CD4-positive, CD25-positive, alpha-beta regulatory T cell (primary cell): ENCODE measurements at regions not wholly inside any gene's neighbourhood (a gene's known extent, or its start where the extent isn't known, plus 50 kb on each side); places are given as distances from the start of the nearest gene placed in this dataset.
"Not testable (repeated sequence)": the region's sequence is repeated elsewhere in the genome, so short reads cannot be mapped to it uniquely, and the experiment has no call there.

ENCODE experiments used
- ATAC-seq, 2 donors: fragments of 150-1000 bp; cut with Tn5 transposase; one replicate each; pipeline ENCODE4 v1.10.0; 2021; ENCODE audit warnings: low read depth in 2 of 2, moderate number of reproducible peaks in 2 of 2, moderate library complexity in 1 of 2
- DNase-seq, 3 donors: peaks; one replicate each; pipeline versions ENCODE4 v3.0.0 to v3.0.0-alpha.2; 2012 to 2022; ENCODE audit warnings: mixed read lengths in 1 of 3
- H3K27ac ChIP-seq: one replicate; pipeline ENCODE4 v1.7.0; 2013; ENCODE audit warnings: mild to moderate bottlenecking, low read length; ENCODE audit not compliant: insufficient read depth, poor library complexity, severe bottlenecking
- H3K27me3 ChIP-seq: one replicate; pipeline ENCODE4 v1.7.0; 2013; ENCODE audit warnings: low read length; ENCODE audit not compliant: control insufficient read depth, insufficient read depth
- H3K36me3 ChIP-seq: one replicate; pipeline ENCODE4 v1.7.0; 2013; ENCODE audit warnings: mild to moderate bottlenecking, low read length, moderate library complexity; ENCODE audit not compliant: control insufficient read depth, insufficient read depth
- H3K4me1 ChIP-seq: 2 replicates; pipeline ENCODE4 v1.7.0; 2013; ENCODE audit warnings: mild to moderate bottlenecking, low read length; ENCODE audit not compliant: insufficient read depth, control insufficient read depth, poor library complexity, severe bottlenecking
- H3K4me3 ChIP-seq: one replicate; pipeline ENCODE4 v1.7.0; 2013; ENCODE audit warnings: low read depth, mild to moderate bottlenecking, low read length, moderate library complexity
- H3K9me3 ChIP-seq, 2 experiments: 1 replicate in 1 of 2; 2 replicates in 1 of 2; pipeline ENCODE4 v1.7.0; 2013; ENCODE audit warnings: low read length in 2 of 2, mild to moderate bottlenecking in 1 of 2, moderate library complexity in 1 of 2; ENCODE audit not compliant: control insufficient read depth in 2 of 2
- H3K27ac Mint-ChIP-seq, 3 donors: one replicate each; pipeline ENCODE4 v1.8.0; 2020 to 2022; ENCODE audit warnings: mild to moderate bottlenecking in 3 of 3, mixed read lengths in 3 of 3, moderate library complexity in 2 of 3
- H3K27me3 Mint-ChIP-seq: one replicate; pipeline ENCODE4 v1.8.0; 2022; ENCODE audit warnings: mild to moderate bottlenecking, mixed read lengths
- H3K36me3 Mint-ChIP-seq: one replicate; pipeline ENCODE4 v1.8.0; 2020; ENCODE audit warnings: mixed read lengths
- H3K4me1 Mint-ChIP-seq, 4 donors: one replicate each; pipeline ENCODE4 v1.8.0; 2020 to 2022; ENCODE audit warnings: mixed read lengths in 4 of 4, mild to moderate bottlenecking in 1 of 4
- H3K4me3 Mint-ChIP-seq, 4 donors: one replicate each; pipeline ENCODE4 v1.8.0; 2020 to 2022; ENCODE audit warnings: mild to moderate bottlenecking in 4 of 4, mixed read lengths in 4 of 4, moderate library complexity in 3 of 4
- H3K9me3 Mint-ChIP-seq, 7 donors: one replicate each; pipeline ENCODE4 v1.8.0; 2020 to 2022; ENCODE audit warnings: mixed read lengths in 7 of 7, mild to moderate bottlenecking in 3 of 7, moderate library complexity in 2 of 7

- H3K27me3 ChIP-seq, result no peaks in the 10 kb centered on the region
- no peak overlapping the region for H3K4me3 ChIP-seq
- Mint-ChIP-seq H3K27ac (peak overlapping the region in 1 of 3 donors; percentile 60), H3K36me3 (peaks cover 19% of the 10 kb centered on the region), H3K9me3 (peaks cover 0 to 2% (median 0%) of the 10 kb centered on the region in 7 donors), H3K4me1 (peaks cover 36 to 59% (median 38%) of the 10 kb centered on the region in 4 donors), H3K27me3 (no peaks in the 10 kb centered on the region), H3K4me3 (peak overlapping the region in 1 of 4 donors; percentile 43)
- H3K4me1 ChIP-seq, result peaks cover 19% of the 10 kb centered on the region
- H3K9me3 ChIP-seq, result no peaks in the 10 kb centered on the region
- no peaks in the 10 kb centered on the region for H3K36me3 ChIP-seq
- ATAC-seq, result no peak
- peak in 1 of 3 donors; percentile 20 for DNase-seq
- no peak overlapping the region for H3K27ac ChIP-seq
Measured at GRCh38 chr17:68106085-68106484, 70.5 kb downstream of the KPNA2 start.

- peaks cover 0 to 2% (median 0%) of the 10 kb centered on the region in 7 donors for H3K9me3 Mint-ChIP-seq
- peaks cover 16% of the 10 kb centered on the region for H3K36me3 Mint-ChIP-seq
- H3K27ac Mint-ChIP-seq, result peak overlapping the region in 1 of 3 donors; percentile 1
- no peak for DNase-seq
- Histone ChIP-seq H3K4me1 (peaks cover 16% of the 10 kb centered on the region), H3K36me3 (no peaks in the 10 kb centered on the region), H3K9me3 (no peaks in the 10 kb centered on the region), H3K27ac (no peak overlapping the region), H3K4me3 (no peak overlapping the region), H3K27me3 (no peaks in the 10 kb centered on the region)
- H3K27me3 Mint-ChIP-seq, result no peaks in the 10 kb centered on the region
- peaks cover 37 to 52% (median 38%) of the 10 kb centered on the region in 4 donors for H3K4me1 Mint-ChIP-seq
- no peak overlapping the region for H3K4me3 Mint-ChIP-seq
- ATAC-seq, result no peak
Measured at GRCh38 chr17:68107373-68107772, 71.8 kb downstream of the KPNA2 start.

GRCh38 chr17:68108313-68109000, 72.9 kb downstream of the KPNA2 start:
- peaks cover 26 to 44% (median 37%) of the 10 kb centered on the region in 4 donors for H3K4me1 Mint-ChIP-seq
- Histone ChIP-seq H3K36me3 (no peaks in the 10 kb centered on the region), H3K4me3 (no peak overlapping the region), H3K27ac (no peak overlapping the region), H3K9me3 (no peaks in the 10 kb centered on the region), H3K4me1 (peaks cover 5% of the 10 kb centered on the region), H3K27me3 (no peaks in the 10 kb centered on the region)
- peaks cover 0 to 2% (median 0%) of the 10 kb centered on the region in 7 donors for H3K9me3 Mint-ChIP-seq
- DNase-seq (no peak), ATAC-seq (no peak)
- no peaks in the 10 kb centered on the region for H3K27me3 Mint-ChIP-seq
- H3K4me3 Mint-ChIP-seq, result peak overlapping the region in 1 of 4 donors; percentile 21
- H3K27ac Mint-ChIP-seq, result no peak overlapping the region
- peaks cover 16% of the 10 kb centered on the region for H3K36me3 Mint-ChIP-seq

- not testable (repeated sequence) for H3K4me1 ChIP-seq, H3K27me3 ChIP-seq, H3K27ac Mint-ChIP-seq, H3K27ac ChIP-seq, H3K4me3 ChIP-seq, H3K36me3 ChIP-seq, H3K9me3 Mint-ChIP-seq, DNase-seq, H3K27me3 Mint-ChIP-seq, ATAC-seq, H3K4me3 Mint-ChIP-seq, H3K9me3 ChIP-seq
- Mint-ChIP-seq H3K36me3 (peaks cover 20% of the 10 kb centered on the region), H3K4me1 (peaks cover 20 to 35% (median 30%) of the 10 kb centered on the region in 4 donors)
Measured at GRCh38 chr17:68109404-68109803, 73.9 kb downstream of the KPNA2 start.

GRCh38 chr17:68116211-68116610, 80.7 kb downstream of the KPNA2 start:
- H3K36me3 Mint-ChIP-seq, result peaks cover 29% of the 10 kb centered on the region
- H3K4me3 Mint-ChIP-seq, H3K9me3 ChIP-seq, ATAC-seq, DNase-seq, H3K9me3 Mint-ChIP-seq, H3K27me3 ChIP-seq, H3K4me3 ChIP-seq, H3K4me1 ChIP-seq, H3K27ac Mint-ChIP-seq, H3K27ac ChIP-seq, H3K27me3 Mint-ChIP-seq: not testable (repeated sequence)
- peaks cover 2 to 17% (median 8%) of the 10 kb centered on the region in 4 donors for H3K4me1 Mint-ChIP-seq
- H3K36me3 ChIP-seq, result peaks cover 29% of the 10 kb centered on the region

- peaks cover 61% of the 10 kb centered on the region for H3K36me3 Mint-ChIP-seq
- ATAC-seq (no peak), DNase-seq (no peak)
- Histone ChIP-seq H3K27me3 (no peaks in the 10 kb centered on the region), H3K9me3 (peaks cover 0 to 3% of the 10 kb centered on the region in 2 experiments), H3K36me3 (peaks cover 42% of the 10 kb centered on the region), H3K4me3 (no peak overlapping the region), H3K27ac (no peak overlapping the region), H3K4me1 (no peaks in the 10 kb centered on the region)
- H3K27me3 Mint-ChIP-seq, result no peaks in the 10 kb centered on the region
- peaks cover 0 to 14% (median 7%) of the 10 kb centered on the region in 4 donors for H3K4me1 Mint-ChIP-seq
- peak overlapping the region in 2 of 3 donors; percentile 1 to 29 for H3K27ac Mint-ChIP-seq
- H3K4me3 Mint-ChIP-seq, result no peak overlapping the region
- peaks cover 0 to 3% (median 0%) of the 10 kb centered on the region in 7 donors for H3K9me3 Mint-ChIP-seq
Measured at GRCh38 chr17:68122587-68122986, 87.1 kb downstream of the KPNA2 start.

- ATAC-seq (no peak), DNase-seq (no peak)
- Mint-ChIP-seq H3K4me1 (peaks cover 0 to 7% (median 2%) of the 10 kb centered on the region in 4 donors), H3K27me3 (peaks cover 5% of the 10 kb centered on the region), H3K36me3 (peaks cover 44% of the 10 kb centered on the region), H3K4me3 (no peak overlapping the region), H3K9me3 (peaks cover 0 to 3% (median 0%) of the 10 kb centered on the region in 7 donors), H3K27ac (peak overlapping the region in 2 of 3 donors; percentile 2 to 6)
- Histone ChIP-seq H3K27me3 (no peaks in the 10 kb centered on the region), H3K27ac (no peak overlapping the region), H3K36me3 (peaks cover 35% of the 10 kb centered on the region), H3K9me3 (peaks cover 0 to 3% of the 10 kb centered on the region in 2 experiments), H3K4me3 (no peak overlapping the region), H3K4me1 (no peaks in the 10 kb centered on the region)
Measured at GRCh38 chr17:68125111-68125870, 89.8 kb downstream of the KPNA2 start.
